IPS-NIHi11 (cell line): ENCODE measurements at regions not wholly inside any gene's neighbourhood (a gene's known extent, or its start where the extent isn't known, plus 50 kb on each side); places are given as distances from the start of the nearest gene placed in this dataset.
"Not testable (repeated sequence)": the region's sequence is repeated elsewhere in the genome, so short reads cannot be mapped to it uniquely, and the experiment has no call there.

Experiments used
- DNase-seq: peaks from one replicate; pipeline ENCODE4 v3.0.0; 2012; ENCODE audit warnings: mixed read lengths, low spot score

DNA sequence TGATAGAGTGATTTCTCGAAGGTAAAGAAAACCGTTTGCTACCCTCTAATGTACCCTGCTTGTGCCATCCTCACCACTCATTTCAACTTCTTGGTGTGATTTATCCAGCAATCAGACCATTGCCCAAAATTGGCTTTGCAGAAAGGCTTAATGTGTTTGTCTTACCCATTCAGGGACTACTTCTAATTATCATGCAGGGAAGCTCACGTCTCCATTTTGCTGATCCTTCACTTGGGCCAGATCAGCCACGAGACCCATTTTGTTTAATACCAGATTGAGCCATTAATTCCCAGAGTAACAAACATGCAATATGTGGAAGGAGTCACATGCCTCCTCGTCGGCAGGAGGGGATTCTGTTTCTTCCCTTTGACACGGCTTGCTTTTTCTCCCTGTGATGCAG lies 51.1 kb upstream of the CRY1 start:
- DNase-seq: no peak

DNA sequence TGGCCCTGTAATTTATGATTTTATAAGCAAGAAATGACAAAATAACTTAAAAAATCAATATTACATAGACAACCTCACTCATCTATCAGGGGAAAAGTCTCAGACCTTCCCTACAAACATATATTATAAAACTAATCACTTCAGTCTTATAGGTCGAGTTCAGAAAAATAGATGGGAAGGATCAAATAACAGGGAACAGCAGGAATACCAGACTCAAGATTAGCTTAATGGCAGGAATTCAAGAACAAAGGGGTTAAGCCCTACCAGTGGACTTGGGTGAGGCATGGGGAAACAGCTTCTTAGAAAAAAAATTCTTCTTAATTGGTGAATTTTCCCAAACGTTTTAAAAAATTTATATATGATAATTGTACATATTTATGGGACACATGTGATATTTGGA lies 51.6 kb upstream of the CRY1 start:
- DNase-seq: peak; percentile 32

DNA sequence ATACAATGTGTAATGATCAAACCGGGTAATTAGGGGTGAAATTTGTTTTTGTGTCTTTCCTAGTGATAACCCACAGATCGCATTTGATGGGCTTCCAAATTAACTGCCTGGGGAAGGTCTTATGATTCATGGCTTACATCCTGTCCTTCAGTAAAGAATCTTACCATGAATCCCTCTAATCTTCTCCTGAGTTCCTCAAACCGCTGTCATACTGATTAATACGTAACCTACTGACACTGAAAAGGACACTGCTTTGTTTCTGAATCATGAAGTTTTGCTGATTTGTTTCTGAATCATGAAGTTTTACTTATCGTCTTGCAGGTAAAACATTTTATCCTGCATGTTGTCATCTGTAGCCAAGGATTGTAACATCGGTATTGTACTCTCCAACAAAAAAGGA lies 52.0 kb upstream of the CRY1 start:
- DNase-seq: no peak

DNA sequence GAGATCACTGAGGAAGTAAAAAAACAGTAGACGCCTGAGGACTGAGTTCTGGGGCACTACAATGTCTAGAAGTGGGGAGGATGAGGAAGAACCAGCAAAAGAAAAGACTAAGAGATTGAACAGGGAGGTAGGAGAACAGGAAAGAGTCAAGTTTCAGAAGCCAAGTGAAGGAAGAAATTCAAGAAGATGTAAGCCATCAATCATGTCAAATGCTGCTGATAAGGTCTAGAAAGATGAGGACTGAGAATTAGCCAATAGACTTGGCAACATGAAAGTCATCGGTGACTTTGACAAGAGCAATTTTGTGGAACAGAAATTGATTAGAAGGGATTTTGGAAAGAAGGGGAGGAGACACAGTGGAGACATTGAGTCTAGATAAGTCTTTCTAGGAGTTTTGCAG lies 54.8 kb upstream of the CRY1 start:
- DNase-seq: no peak

DNA sequence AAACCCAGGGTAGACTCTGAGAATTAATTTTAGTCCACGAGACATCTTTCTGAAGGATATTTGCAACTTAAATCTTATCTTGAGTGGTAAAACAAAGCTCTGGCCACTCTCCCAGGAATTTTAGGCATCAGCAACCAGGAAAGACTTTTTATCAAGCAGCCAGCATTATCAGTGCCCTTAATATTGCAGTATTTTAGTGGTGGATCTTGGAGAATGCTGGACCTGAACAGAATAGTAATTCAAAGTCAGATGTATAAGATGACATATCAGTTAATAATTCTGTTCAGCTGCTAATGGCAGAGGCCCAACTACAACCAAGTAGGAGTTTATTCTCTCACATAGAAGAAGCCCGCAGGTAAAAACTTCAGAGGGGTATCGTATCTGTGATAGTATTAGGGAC lies 59.0 kb upstream of the CRY1 start:
- DNase-seq: no peak

DNA sequence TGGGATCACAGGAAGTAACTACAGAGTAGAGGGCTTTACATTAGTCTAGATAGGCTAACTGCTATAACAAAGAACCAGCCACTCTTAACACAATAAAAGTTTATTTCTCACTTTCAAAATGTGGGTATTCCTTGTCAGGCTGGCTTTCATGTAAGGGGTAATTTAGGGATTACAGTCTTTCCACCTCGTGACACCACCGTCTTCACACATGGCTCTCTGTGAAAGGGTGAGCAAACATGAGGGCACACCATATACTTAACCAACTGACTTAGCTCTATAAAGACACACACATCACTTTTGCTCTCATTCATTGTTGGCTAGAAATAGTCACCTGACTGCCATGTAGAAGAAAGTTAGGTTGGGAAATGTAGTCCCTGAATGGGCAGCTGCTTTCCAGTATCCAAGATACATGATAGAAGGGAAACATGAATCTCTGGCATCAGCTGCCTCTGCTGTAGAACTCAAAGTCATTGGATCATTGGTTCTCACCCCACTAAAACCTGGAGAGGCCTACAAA lies 66.1 kb upstream of the CRY1 start:
- DNase-seq: no peak

DNA sequence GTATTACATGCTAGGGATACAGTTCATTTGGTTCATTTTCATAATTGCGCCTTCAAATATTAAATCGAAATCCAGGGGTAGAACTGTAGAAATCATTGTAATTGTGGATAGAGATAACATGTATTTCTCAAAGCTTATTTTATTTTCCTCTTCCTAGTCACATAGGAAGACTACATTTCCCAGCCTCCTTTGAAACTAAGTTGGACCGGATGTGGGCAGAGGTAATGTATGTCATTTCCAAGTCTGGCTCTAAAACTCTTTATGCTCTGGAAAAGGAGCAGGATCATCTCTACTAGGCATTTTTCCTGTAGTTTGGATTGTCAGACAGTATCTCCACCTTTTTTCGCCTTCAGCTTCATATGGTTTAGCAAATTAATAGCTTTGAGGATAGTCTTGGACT lies 70.1 kb upstream of the CRY1 start:
- DNase-seq: no peak

DNA sequence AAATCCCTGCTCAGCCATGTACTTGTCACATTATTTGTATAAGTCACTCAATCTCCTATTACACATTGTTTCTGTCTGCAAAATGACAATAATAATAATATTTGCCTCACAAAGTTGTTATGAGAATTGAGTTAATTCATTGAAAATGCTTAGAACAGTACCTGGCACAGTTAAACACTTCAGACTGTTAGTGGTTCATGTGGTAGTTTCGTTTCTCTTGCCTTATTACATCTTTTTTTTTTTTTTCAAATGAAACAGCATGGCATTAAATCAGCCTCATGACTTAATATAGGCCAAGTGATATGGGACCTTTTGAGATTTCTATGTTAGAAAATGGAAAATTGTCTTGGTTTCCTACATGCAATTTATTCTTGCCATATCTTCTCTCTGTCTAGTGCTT lies 71.0 kb upstream of the CRY1 start:
- no peak for DNase-seq

DNA sequence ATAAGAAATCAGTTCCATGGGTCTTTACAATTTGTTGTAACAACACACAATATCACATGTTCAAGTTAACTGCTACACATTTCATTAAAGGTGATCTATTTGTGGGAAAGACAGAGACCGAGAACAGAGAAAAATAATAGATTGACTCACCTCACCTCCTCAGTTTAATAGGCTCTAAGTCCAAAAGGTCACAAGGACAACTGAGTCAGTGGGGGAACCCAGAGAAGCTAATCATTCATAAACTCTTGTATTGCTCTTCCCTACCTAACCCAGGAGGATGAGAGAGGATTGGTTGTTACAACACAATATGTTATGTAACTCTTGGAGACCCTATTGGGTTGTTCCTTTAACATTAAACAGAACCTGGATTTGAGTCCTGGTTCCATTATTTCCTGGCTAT lies 72.2 kb upstream of the CRY1 start:
- DNase-seq: no peak

DNA sequence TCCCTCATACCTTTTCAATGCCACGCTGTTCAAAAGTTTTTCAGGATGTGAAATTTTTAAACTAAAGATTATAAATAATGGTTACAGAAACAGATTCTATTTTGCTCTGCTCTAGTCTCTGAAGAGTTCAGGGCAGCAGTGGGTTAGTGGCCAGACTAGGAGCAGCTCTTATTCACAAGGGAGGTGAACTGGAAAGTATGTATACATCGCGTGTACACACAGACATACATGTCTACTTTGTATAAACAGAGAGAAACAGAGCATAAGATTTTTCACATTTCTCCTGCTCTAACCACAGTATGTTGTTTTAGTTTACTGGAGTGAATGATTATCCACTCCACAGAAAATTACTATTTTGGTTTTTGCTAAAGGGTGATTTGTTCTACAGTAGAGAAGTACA lies 74.4 kb upstream of the CRY1 start:
- no peak for DNase-seq

DNA sequence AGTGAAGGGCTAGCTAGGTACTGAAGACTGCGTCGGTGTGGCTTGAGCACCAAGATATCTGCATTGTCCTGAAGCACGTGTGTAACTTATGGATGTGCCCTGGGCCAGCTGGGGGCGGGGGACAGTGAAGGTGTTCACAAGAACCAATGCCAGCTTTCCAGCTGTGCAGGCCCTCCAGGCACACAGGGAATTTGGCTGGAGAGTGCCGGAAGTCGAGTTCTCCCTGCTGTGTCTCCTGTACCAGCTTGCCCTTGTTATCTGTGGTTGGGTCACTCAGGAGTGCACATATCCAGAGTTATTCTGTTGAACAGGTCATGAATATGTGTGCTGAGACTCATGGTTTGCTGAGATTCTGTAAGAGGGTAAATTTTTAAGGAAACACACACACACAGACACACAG lies 75.9 kb upstream of the CRY1 start:
- no peak for DNase-seq

DNA sequence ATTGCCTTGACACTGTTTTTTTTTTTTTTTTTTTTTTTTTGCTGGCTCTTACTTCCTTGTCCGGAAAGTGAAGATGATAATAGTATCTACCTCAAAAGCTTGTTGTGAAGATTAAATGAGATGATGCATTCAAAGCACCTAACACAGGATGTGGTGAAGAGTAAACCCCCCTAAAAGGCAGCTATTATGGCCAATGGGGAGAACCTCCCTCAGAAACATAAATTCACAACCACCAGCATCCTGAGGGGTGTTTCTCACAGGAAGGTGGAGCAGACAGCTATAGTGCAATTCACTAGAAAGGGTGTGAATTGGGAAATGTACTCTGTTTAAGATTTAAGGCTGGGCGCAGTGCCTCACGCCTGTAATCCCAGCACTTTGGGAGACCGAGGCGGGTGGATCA lies 85.4 kb upstream of the CRY1 start:
- DNase-seq: no peak

DNA sequence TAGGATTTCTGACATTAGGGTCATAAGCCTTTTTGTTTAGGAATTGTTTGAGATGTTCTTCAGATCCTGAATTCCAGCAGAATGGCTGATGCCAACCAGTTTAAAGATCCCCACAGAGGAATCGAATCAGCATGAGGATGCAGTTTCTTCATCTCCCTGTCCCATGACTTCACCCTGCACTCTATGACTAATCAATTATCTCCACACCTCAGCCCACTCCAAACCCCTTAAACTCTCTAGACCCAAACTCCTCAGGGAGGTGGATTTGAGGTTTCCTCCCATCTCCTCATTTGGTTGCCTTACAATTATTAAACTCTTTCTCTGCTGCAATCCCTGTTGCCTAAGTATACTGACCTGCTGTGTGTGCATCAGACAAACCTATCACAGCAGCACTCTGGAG lies 86.5 kb upstream of the CRY1 start:
- DNase-seq: no peak

DNA sequence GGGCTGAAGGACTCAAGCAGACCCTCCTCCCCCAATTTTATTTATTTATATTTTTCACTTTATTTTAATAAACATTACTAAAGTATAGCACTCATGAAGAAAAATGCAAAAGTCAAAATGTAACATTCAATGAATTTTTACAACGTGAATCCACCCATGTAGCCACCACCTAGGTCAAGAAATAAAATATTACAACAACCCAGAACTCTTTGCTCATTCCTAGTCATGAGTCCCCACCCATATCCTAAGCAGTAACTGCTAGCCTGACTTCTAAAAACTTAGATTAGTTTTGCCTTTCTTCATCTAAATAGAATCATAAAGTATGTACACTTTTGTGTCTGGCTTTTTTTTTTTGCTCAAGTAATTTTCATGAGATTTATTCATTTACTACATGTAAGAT lies 86.9 kb upstream of the CRY1 start:
- DNase-seq: no peak

DNA sequence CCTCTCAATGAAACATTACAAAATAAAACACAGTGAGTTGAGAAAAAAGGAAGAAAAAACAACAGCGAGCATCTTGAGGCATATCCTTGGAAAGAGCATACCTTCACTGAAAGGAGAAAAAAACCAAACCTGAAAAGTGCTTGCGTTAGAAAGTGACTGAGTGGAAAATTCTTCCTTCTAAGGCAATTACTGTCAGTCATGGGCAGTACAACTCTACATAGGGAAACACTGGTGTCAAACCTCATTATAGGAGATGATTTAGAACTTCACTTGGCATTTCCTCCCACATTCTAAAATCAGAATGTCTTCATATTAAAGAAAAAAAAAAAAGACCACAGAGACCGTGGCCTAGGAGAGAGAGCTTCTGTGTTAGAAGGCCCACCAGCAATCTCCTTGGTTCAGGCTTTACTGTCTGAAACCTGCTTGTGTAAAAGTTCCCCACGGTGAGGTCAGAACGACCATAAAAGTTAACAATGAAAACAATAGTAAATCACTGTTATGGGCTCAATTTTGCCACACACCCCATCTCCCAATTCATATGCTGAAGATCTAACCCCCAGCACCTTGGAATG lies 91.1 kb upstream of the CRY1 start:
- no peak for DNase-seq

DNA sequence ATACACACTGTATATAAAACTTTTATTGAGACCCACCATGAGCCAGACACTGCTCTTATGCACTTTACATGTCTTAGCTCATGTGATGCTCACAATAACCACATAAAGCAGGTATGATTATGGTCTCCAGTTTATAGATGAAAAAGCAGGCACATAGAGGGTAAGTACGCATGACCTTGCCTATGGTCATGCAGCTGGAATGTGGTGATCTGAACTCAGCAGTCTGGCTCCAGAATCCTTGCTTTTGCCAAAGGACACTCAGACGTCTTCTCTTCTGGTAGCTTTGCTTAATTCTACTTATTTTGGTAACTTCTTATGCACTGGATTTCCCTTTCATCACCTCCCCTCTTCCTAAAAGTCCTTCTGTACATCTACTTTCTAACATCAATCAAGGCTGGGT lies 103.3 kb upstream of the CRY1 start:
- no peak for DNase-seq

DNA sequence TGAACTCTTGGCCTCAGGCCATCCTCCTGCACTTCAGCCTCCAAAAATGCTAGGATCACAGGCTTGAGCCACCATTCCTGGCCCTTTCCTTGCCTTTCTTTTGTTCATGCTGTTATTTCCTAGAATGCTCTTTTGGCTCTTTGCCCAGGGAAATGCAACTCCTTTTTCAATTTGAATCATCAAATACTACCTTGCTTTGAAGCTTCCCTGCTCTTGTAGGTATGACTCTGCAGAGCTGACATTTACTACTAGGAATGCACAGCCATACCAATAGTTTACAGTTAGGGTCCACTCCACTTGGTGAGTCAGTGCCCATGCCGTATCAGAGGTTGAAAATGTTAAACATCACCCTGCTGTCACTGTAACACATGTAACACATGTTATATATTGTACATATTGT lies 107.0 kb upstream of the CRY1 start:
- DNase-seq: no peak

DNA sequence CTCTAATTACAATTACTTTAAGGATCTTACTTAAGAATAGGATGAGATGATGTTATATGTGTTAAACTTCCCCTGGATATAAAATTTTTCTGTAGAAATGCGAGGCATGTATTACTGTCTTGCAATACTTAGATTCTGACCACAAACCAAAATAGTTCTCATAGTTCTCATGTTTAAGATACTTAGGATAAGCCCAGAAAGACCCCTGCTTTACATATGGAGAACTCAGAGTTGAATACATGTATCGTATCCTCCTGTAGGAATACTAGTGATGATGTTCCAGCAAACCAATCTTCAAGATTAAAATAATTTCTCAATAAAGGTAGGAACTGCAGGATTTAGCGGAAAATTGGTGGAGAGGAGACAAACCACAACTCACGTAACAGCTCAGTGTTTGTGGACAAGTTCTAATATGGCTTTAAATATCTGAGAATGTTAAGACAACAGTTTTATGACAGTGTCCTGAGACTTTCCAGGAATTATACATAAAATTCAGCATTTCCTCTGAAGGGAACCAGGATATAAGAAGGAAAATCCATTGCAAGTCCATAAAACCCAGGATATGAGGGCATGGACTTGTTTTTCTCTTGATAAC lies 114.7 kb upstream of the CRY1 start:
- no peak for DNase-seq

DNA sequence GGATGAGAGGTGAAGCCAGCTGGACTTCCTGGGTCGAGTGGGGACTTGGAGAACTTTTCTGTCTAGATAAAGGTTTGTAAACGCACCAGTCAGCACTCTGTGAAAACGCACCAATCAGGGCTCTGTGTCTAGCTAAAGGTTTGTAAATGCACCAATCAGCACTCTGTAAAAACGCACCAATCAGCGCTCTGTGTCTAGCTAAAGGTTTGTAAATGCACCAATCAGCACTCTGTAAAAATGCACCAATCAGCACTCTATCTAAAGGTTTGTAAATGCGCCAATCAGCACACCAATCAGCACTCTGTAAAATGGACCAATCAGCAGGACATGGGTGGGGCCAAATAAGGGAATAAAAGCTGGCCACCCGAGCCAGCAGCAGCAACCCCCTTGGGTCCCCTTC lies 116.4 kb upstream of the CRY1 start:
- DNase-seq: not testable (repeated sequence)

DNA sequence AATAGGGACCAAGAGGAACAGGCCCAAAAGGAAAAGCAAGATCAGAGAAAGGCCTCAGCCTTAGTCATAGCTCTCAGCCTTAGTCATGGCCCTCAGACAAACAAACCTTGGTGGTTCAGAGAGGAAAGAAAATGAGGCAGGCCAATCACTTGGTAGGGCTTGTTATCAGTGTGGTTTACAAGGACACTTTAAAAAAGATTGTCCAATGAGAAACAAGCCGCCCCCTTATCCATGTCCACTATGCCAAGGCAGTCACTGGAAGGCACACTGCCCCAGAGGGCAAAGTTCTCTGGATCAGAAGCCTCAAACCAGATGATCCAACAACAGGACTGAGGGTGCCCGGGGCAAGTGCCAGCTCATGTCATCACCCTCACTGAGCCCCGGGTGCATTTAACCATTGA lies 121.0 kb upstream of the CRY1 start:
- DNase-seq: not testable (repeated sequence)

DNA sequence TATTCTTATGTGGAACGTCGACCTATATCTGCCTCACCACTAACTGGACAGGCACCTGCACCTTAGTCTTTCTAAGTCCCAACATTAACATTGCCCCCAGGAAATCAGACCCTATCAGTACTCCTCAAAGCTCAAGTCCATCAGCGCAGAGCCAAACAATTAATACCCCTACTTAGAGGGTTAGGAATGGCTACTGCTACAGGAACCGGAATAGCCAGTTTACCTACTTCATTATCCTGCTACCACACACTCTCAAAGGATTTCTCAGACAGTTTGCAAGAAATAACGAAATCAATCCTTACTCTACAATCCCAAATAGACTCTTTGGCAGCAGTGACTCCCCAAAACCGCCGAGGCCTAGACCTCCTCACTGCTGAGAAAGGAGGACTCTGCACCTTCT lies 123.1 kb upstream of the CRY1 start:
- DNase-seq: not testable (repeated sequence)

DNA sequence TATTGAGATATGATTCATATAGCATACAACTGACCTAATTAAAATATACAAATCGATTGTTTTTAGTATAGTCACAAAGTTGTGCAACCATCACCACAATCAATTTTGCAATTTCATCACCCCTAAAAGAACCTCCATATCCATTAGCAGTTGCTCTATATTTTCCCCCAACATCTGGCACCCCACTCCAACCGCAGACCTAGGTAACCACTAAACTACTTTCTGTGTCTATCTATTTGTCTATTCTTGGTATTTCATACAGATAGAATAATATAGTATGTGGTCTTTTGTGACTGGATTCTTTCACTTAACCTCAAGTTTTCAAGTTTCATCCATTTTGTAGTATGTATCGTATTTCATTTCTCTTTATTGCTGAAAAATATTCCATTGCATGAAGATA lies 126.0 kb upstream of the CRY1 start:
- DNase-seq: no peak

DNA sequence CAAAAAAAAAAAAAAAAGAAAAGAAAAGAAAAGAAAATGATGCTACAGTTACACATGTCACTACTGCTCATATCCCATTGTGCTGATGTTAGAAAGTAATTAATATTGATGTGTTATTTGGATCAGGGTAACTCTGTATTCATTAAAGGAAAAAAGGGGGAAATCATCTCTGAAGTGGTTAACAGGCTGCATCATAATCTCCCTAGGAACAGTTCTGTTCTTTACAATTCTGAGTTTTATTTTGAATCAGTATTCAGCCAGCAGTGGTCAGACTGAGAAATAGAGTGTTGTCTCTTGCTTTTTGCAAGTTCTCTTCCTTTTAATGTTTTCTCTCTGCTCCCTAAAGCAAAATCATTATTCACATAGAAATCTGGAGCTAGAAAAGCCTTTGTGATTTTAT lies 128.6 kb upstream of the CRY1 start:
- DNase-seq: no peak

DNA sequence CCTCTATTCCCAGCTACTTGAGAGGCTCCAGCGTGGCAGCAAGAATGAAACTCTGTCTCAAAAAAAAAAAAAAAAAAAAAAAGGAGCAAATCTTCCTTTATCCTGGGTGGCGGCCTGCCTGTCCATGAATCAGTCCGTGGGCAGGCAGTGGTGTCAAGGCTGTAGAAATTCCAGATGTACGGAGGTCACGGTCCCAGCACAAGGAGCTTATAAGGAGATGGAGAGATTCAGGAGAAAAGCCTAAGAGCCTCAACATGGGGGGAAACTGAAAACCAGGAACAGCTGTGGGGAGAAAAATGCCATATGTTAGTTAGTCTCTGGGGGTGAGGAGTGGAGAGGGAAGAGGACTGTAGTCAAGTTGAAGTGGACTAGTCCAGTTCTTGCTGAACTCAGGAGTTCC lies 130.5 kb upstream of the CRY1 start:
- DNase-seq: no peak

DNA sequence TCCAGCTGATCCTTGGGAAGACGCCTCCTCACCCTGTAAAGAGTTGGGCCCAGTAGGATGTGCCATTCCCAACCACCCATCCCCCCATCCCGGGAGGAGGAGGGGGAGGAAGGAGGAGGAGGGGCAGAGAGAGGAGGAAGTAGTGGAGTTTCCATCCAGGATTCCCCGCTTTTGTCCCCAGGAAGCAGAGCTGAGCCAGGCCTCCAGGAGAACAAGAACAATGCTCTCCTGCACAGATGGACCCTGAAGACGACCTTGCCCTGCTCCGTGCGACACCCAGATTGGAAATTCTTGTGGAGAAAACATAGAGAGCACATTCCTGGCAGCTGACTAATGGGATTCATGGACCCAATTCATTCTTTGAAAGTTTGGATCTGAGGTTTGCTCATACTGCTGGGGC lies 132.3 kb upstream of the CRY1 start:
- DNase-seq: peak; percentile 38
